Endothelial cell of umbilical vein (primary cell): ENCODE measurements at regions not wholly inside any gene's neighbourhood (a gene's known extent, or its start where the extent isn't known, plus 50 kb on each side); places are given as distances from the start of the nearest gene placed in this dataset.

ENCODE experiments used
- BruUV-seq: library from RNA; stranded (reverse); fragments of 400-500 nt; replicated peaks from 2 replicates; lab custom pipeline; 2021; lab: Mats Ljungman, UMichigan
- CTCF ChIA-PET: fragments of 300-600, 350-600 bp; sonication (Branson Sonifier 250); formaldehyde crosslinking; loops from one replicate; lab custom pipeline; 2021; ENCODE audit warnings: antibody characterized with exemption, inconsistent platforms; lab: Charles Lee
- POLR2A ChIA-PET: fragments of 300-600, 350-600 bp; sonication (Branson Sonifier 250); formaldehyde crosslinking; loops from one replicate; lab custom pipeline; 2021; ENCODE audit warnings: antibody characterized with exemption, inconsistent platforms; lab: Charles Lee
- DNase-seq: peaks from one replicate; pipeline ENCODE4 v3.0.0-alpha.2; 2011; ENCODE audit warnings: low read depth, low spot score
- FAIRE-seq: peaks from 2 replicates; lab custom pipeline; 2011; peaks lifted over from hg19 to GRCh38; lab: Jason Lieb, UNC
- H2AFZ ChIP-seq: 2 replicates; pipeline ENCODE4 v1.6.0; 2012; ENCODE audit warnings: low read depth, low read length, control low read depth, inconsistent platforms
- H3K27ac ChIP-seq: 2 replicates; pipeline ENCODE4 v1.5.1; 2011; ENCODE audit warnings: low read depth, mild to moderate bottlenecking, control low read depth, low read length, moderate library complexity; ENCODE audit not compliant: insufficient read depth
- H3K27me3 ChIP-seq, 2 experiments: 2 replicates each; pipeline versions ENCODE4 v1.6.0 to v1.6.1; 2011; ENCODE audit warnings: low read length in 2 of 2, mixed read lengths in 1 of 2; ENCODE audit not compliant: control insufficient read depth in 2 of 2, insufficient read depth in 2 of 2
- H3K36me3 ChIP-seq, 2 experiments: 2 replicates in 1 of 2; 3 replicates in 1 of 2; pipeline ENCODE4 v1.5.1; 2011; ENCODE audit warnings: low read length in 2 of 2, mild to moderate bottlenecking in 1 of 2, moderate library complexity in 1 of 2; ENCODE audit not compliant: control insufficient read depth in 2 of 2, insufficient read depth in 2 of 2; ENCODE audit errors: extremely low read depth in 1 of 2
- H3K4me1 ChIP-seq: 3 replicates; pipeline ENCODE4 v1.5.1; 2011; ENCODE audit warnings: mild to moderate bottlenecking, low read length; ENCODE audit not compliant: control insufficient read depth, insufficient read depth; ENCODE audit errors: extremely low read depth
- H3K4me2 ChIP-seq: 2 replicates; pipeline ENCODE4 v1.6.1; 2011; ENCODE audit warnings: low read length, control low read depth, mixed read lengths; ENCODE audit not compliant: insufficient read depth
- H3K4me3 ChIP-seq, 3 experiments: fragments of 200-600 bp in 1 of 3; sonication (generic), shearing (Covaris generic) in 1 of 3; replicated peaks in 1 of 3; 2 replicates each; pipeline ENCODE4 v1.5.1; 2011 to 2016; ENCODE audit warnings: control low read depth in 3 of 3, low read length in 3 of 3, mild to moderate bottlenecking in 2 of 3, inconsistent platforms in 1 of 3, low read depth in 1 of 3, moderate library complexity in 1 of 3; ENCODE audit not compliant: insufficient read depth in 1 of 3
- H3K79me2 ChIP-seq: 2 replicates; pipeline ENCODE4 v1.6.0; 2012; ENCODE audit warnings: low read length, inconsistent platforms; ENCODE audit not compliant: control insufficient read depth, insufficient read depth
- H3K9ac ChIP-seq: replicated peaks from 2 replicates; pipeline ENCODE3; 2011; ENCODE audit warnings: low read length, control low read depth; ENCODE audit not compliant: insufficient read depth; ENCODE audit errors: extremely low read depth
- H3K9me1 ChIP-seq: replicated peaks from 3 replicates; pipeline ENCODE4 v1.6.0; 2011; ENCODE audit warnings: mild to moderate bottlenecking, low read length; ENCODE audit not compliant: control insufficient read depth, insufficient read depth; ENCODE audit errors: extremely low read depth
- H3K9me3 ChIP-seq: replicated peaks from 2 replicates; pipeline ENCODE4 v1.5.1; 2012; ENCODE audit warnings: low read length, inconsistent platforms; ENCODE audit not compliant: control insufficient read depth, insufficient read depth
- H4K20me1 ChIP-seq: replicated peaks from 2 replicates; pipeline ENCODE3; 2011; ENCODE audit warnings: mild to moderate bottlenecking, low read length; ENCODE audit not compliant: control insufficient read depth, insufficient read depth; ENCODE audit errors: extremely low read depth
- CTCF ChIP-seq, 2 donors: IDR thresholded peaks; 1 replicate in 1 of 2; 2 replicates in 1 of 2; pipeline ENCODE4 v1.5.1; 2011; ENCODE audit warnings: low read length in 2 of 2, mild to moderate bottlenecking in 2 of 2, moderate library complexity in 2 of 2, control low read depth in 1 of 2, inconsistent platforms in 1 of 2, low read depth in 1 of 2; ENCODE audit not compliant: insufficient read depth in 1 of 2; ENCODE audit errors: extremely low read depth in 1 of 2
- EZH2 ChIP-seq: IDR thresholded peaks from 2 replicates; pipeline ENCODE4 v1.6.1; 2012; ENCODE audit warnings: borderline replicate concordance, low read depth, mild to moderate bottlenecking, moderate library complexity, low read length, inconsistent platforms; ENCODE audit not compliant: severe bottlenecking
- FOS ChIP-seq: IDR thresholded peaks from 2 replicates; pipeline ENCODE4 v1.6.1; 2011; ENCODE audit warnings: mild to moderate bottlenecking, low read length, moderate library complexity, borderline replicate concordance; ENCODE audit not compliant: insufficient read depth
- GATA2 ChIP-seq: IDR thresholded peaks from 2 replicates; pipeline ENCODE4 v1.7.0; 2011; ENCODE audit warnings: low read depth, mild to moderate bottlenecking, moderate library complexity, mixed read lengths, low read length; ENCODE audit not compliant: insufficient read length, insufficient read depth
- JUN ChIP-seq: IDR thresholded peaks from 2 replicates; pipeline ENCODE4 v1.6.1; 2011; ENCODE audit warnings: borderline replicate concordance, low read depth; ENCODE audit not compliant: insufficient read length, insufficient read depth
- MAX ChIP-seq: IDR thresholded peaks from 2 replicates; pipeline ENCODE4 v1.6.1; 2011; ENCODE audit not compliant: insufficient read depth, insufficient read length
- MYC ChIP-seq: IDR thresholded peaks from one replicate; pipeline ENCODE4 v1.6.1; 2011; ENCODE audit warnings: mild to moderate bottlenecking, low read depth, low read length
- POLR2A ChIP-seq: IDR thresholded peaks from 2 replicates; pipeline ENCODE4 v1.6.1; 2012; ENCODE audit warnings: low read depth, mild to moderate bottlenecking, control low read depth, low read length
- POLR2AphosphoS5 ChIP-seq: IDR thresholded peaks from 2 replicates; pipeline ENCODE4 v1.6.1; 2012; ENCODE audit warnings: low read depth, mild to moderate bottlenecking, control low read depth, low read length, moderate library complexity; ENCODE audit not compliant: insufficient read depth
- dilution Hi-C: fragments of 300-500 bp; cut with MboI; formaldehyde crosslinking; loops from one replicate; pipeline ENCODE4 v1.15.0; 2019; ENCODE audit warnings: low sequenced_read_pairs; ENCODE audit not compliant: extremely low pct_ligation_motif_present
- intact Hi-C: fragments of 100-400 bp; cut with micrococcal nuclease; formaldehyde crosslinking; loops from one replicate; pipeline ENCODE4 v1.10.0; 2022

DNA sequence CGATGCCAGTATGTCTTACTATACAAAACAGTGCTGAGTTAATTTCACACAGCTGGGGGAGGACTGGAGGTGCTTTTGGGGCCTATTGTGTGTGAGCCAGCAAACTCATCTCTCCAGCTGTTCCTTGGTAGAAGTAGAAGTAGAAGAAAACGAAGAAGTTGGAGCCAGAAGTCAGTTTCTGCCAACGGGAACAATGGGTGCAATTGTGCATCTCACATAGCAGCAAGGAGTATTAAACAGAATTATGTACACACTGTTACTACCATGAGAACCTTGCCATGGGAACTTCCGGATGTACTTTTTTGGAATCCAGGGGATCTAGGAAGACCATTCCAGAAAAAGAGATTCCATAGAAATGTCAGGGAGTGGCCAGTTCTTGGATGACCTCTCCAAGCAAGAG lies 88.6 kb downstream of the VCPKMT start:
- H3K36me3 ChIP-seq = no peaks in the 10 kb centered on the region
- H3K9me1 ChIP-seq = no peaks in the 10 kb centered on the region
- no peak for DNase-seq
- dilution Hi-C loops (no loop called here), intact Hi-C loops (no loop called here)
- no peaks in the 10 kb centered on the region for H3K27me3 ChIP-seq
- no peaks in the 10 kb centered on the region for H3K4me1 ChIP-seq
- no peak overlapping the region for H3K9ac ChIP-seq
- H3K79me2 ChIP-seq = no peaks in the 10 kb centered on the region
- TF ChIP-seq FOS = no peak
- no peak for TF ChIP-seq POLR2AphosphoS5
- TF ChIP-seq CTCF (IDR thresholded peaks at IDR 0.05; ENCODE audit: extremely low read depth in 1 of 2, insufficient read depth in 1 of 2, low read depth in 1 of 2, low read length in 2 of 2) = no peak
- TF ChIP-seq JUN = no peak
- no peak for TF ChIP-seq GATA2
- no peak for TF ChIP-seq MAX
- TF ChIP-seq EZH2 = no peak
- TF ChIP-seq MYC = no peak
- TF ChIP-seq POLR2A = no peak
- no peak overlapping the region for H3K4me3 ChIP-seq
- FAIRE-seq = no peak
- BruUV-seq = no TSS peak
- POLR2A ChIA-PET = no interaction called here
- no peaks in the 10 kb centered on the region for H4K20me1 ChIP-seq
- no peaks in the 10 kb centered on the region for H3K9me3 ChIP-seq
- H3K4me2 ChIP-seq = no peak overlapping the region
- H3K27ac ChIP-seq = no peak overlapping the region
- CTCF ChIA-PET = interaction anchor here (1.0 to 1.7 kb wide), 4 partner anchors 20 to 148 kb away, joined by 3 to 4 read pairs (median 3); no protein-coding TSS in a partner anchor
- no peak overlapping the region for H2AFZ ChIP-seq
